ENCODE measurements at regions not wholly inside any gene's neighbourhood (a gene's known extent, or its start where the extent isn't known, plus 50 kb on each side); places are given as distances from the start of the nearest gene placed in this dataset.

DNA sequence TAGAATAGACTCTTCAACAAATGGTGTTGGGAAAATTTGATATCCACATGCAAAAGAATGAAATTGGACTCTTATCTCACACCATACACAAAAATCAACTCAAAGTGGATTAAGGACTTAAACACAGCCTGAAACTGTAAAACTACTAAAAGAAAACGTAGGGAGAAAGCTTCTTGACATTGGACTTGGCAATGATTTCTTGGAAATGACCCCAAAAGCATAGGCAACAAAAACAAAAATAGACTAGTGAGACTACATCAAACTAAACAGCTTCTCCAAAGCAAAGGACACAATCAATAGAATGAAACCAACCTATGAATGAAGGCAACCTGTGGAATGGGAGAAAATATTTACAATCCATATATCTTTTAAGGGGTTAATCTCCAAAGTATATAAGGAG, 94.7 kb upstream of the INTU start:
- no peaks in the 10 kb centered on the region for H3K36me3 ChIP-seq
- no peak overlapping the region for H3K4me3 ChIP-seq
- H3K27me3 ChIP-seq: no peaks in the 10 kb centered on the region
- intact Hi-C loops (cut with DNase I; ENCODE audit: low total_unique reads): no loop called here
- TF ChIP-seq, protein P1, sequence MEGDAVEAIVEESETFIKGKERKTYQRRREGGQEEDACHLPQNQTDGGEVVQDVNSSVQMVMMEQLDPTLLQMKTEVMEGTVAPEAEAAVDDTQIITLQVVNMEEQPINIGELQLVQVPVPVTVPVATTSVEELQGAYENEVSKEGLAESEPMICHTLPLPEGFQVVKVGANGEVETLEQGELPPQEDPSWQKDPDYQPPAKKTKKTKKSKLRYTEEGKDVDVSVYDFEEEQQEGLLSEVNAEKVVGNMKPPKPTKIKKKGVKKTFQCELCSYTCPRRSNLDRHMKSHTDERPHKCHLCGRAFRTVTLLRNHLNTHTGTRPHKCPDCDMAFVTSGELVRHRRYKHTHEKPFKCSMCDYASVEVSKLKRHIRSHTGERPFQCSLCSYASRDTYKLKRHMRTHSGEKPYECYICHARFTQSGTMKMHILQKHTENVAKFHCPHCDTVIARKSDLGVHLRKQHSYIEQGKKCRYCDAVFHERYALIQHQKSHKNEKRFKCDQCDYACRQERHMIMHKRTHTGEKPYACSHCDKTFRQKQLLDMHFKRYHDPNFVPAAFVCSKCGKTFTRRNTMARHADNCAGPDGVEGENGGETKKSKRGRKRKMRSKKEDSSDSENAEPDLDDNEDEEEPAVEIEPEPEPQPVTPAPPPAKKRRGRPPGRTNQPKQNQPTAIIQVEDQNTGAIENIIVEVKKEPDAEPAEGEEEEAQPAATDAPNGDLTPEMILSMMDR (IDR thresholded peaks at IDR 0.05): no peak
- peaks cover 0 to 5% (median under 1%) of the 10 kb centered on the region in 4 donors for H3K4me1 ChIP-seq
- H3K27ac ChIP-seq: no peak overlapping the region
- DNase-seq: no peak
- no peaks in the 10 kb centered on the region for H3K9me3 ChIP-seq

DNA sequence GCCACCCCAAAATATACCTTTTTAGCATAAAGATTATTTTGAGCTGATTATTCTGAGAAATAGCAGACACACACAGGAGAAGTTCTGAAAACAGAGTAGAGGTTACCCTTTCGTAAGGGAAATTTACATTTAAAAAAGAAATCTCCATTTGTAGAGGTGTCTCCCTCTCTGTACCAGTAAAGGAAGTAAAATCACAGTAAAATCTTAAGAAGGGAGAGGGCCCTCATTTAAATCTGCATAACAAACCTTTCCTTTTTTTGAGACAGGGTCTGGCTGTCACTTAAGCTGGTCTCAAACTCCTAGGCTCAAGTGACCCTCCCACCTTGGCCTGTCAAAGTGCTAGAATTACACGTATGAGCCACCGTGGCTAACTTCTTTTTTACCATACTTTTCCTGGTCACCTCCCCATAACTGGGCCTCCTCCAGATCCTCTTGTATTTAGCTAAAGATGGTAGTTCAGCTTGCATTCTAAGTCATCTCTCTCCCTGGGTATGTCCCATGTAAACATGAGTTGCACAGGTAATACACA, 92.2 kb upstream of the INTU start:
- TF ChIP-seq, protein P1 (IDR thresholded peaks at IDR 0.05): no peak

DNA sequence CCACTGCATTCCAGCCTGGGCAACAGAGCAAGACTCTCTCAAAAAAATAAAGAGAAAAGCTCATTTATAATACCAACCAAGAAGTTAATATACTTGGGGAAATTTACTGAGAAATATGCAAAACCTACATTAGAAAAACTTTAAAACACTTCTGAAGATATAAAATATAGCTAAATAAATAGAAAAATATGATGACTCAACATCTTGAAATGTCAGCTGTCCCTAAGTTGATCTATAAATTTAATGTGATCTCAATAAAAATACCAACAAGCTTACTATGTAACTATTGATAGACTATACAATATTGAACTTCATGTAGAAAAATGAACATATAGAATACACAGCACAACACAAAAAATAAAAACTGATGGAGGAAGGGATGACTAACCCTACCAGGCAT, 87.5 kb upstream of the INTU start:
- TF ChIP-seq, protein P1 (IDR thresholded peaks at IDR 0.05): no peak
- H3K4me1 ChIP-seq: no peaks in the 10 kb centered on the region
- no peaks in the 10 kb centered on the region for H3K27me3 ChIP-seq
- DNase-seq: no peak
- peaks cover 0 to 7% (median 0%) of the 10 kb centered on the region in 3 donors for H3K9me3 ChIP-seq
- intact Hi-C loops (cut with DNase I; ENCODE audit: low total_unique reads): no loop called here
- H3K27ac ChIP-seq: no peak overlapping the region
- no peak overlapping the region for H3K4me3 ChIP-seq
- no peaks in the 10 kb centered on the region for H3K36me3 ChIP-seq

More for the DNA sequence above, 92.2 kb upstream of the INTU start:
- no peak for DNase-seq
- intact Hi-C loops (cut with DNase I; ENCODE audit: low total_unique reads): no loop called here
- Histone ChIP-seq H3K27ac (no peak overlapping the region), H3K36me3 (no peaks in the 10 kb centered on the region), H3K27me3 (no peaks in the 10 kb centered on the region), H3K9me3 (peaks cover 0 to 7% (median 0%) of the 10 kb centered on the region in 3 donors), H3K4me1 (no peaks in the 10 kb centered on the region), H3K4me3 (no peak overlapping the region)

DNA sequence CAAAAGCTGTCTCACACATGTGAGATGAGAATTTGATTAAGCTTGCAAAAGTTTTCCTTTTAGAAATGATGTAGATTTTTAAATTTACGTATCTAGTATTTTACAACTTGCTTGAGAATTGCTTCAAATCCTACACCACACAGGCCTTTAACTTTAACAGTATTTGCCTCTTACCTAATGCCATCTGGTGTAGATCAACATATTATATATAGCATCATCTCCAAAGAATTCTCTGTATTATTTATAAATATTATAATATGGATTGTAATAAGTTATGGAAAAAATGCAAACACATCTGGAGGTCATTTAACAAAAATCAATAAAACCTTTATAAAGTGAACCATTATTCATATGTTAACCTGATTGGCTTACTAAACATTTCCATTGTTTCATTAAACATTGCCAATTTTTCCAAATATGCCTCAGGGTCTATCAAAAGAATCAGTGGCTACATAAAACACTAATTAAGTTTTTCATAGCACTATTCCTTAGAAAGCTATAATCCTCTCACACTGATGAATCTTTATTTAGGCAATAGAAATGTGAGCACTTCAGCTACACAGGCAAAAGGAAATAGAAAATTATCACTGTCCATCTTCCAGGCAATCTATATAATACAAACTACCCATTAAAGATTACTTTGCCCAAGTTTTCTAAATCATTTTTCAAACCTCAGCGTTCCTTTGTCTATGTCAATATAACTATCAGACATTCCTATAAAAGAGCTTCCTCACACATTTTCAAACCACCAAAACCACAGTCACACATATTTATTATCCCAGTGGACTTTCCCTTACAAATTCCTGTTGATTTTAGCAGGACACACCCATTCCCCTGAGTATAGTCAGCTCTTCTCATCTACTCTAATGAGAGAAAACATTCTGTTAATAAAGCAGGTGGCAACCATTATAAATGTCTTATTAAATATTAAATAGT, 83.5 kb upstream of the INTU start:
- intact Hi-C loops (cut with DNase I; ENCODE audit: low total_unique reads): no loop called here
- H3K4me1 ChIP-seq: no peaks in the 10 kb centered on the region
- peaks cover 0 to 5% (median 0%) of the 10 kb centered on the region in 3 donors for H3K9me3 ChIP-seq
- H3K27ac ChIP-seq: no peak overlapping the region
- TF ChIP-seq, protein P1 (IDR thresholded peaks at IDR 0.05): no peak
- H3K27me3 ChIP-seq: no peaks in the 10 kb centered on the region
- H3K4me3 ChIP-seq: no peak overlapping the region
- DNase-seq: no peak
- H3K36me3 ChIP-seq: no peaks in the 10 kb centered on the region

DNA sequence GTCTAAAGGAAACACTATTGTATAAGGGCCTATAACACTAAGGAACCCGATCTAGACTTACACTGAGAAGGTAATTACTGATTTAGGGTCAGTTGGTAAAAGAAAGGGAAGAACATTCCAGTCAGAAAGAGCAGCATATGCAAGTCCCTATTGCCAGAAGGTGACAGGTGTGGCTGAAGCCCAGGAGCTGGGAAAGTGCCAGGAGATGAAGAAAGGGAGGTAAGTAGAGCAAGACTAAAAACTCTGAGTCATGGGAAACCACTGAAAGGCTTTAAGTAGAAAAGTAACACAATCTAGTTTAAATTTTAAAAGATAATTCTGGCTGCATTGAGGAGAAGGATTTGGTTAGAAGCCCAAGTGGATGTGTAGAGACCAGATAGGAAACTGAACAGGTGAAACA, 77.7 kb upstream of the INTU start:
- no peak for DNase-seq
- intact Hi-C loops (cut with DNase I; ENCODE audit: low total_unique reads): no loop called here
- H3K9me3 ChIP-seq: no peaks in the 10 kb centered on the region

More for the DNA sequence above, 77.7 kb upstream of the INTU start:
- H3K27me3 ChIP-seq: no peaks in the 10 kb centered on the region
- H3K36me3 ChIP-seq: no peaks in the 10 kb centered on the region
- no peak overlapping the region for H3K27ac ChIP-seq
- H3K4me1 ChIP-seq: no peaks in the 10 kb centered on the region
- no peak overlapping the region for H3K4me3 ChIP-seq
- TF ChIP-seq, protein P1 (IDR thresholded peaks at IDR 0.05): no peak
